ENCODE measurements at regions not wholly inside any gene's neighbourhood (a gene's known extent, or its start where the extent isn't known, plus 50 kb on each side); places are given as distances from the start of the nearest gene placed in this dataset.

- TF ChIP-seq CTCF (IDR thresholded peaks at IDR 0.05), result no peak
- no peak for DNase-seq (ENCODE audit: low spot score)
Measured at GRCh38 chr18:54696616-54697293, 105.7 kb downstream of the DYNAP start.

GRCh38 chr18:54700580-54700979 lies 109.5 kb downstream of the DYNAP start:
- Histone ChIP-seq H3K27me3 (no peaks in the 10 kb centered on the region), H3K4me3 (no peak overlapping the region), H3K36me3 (no peaks in the 10 kb centered on the region), H3K9me3 (no peaks in the 10 kb centered on the region), H3K4me1 (no peaks in the 10 kb centered on the region), H3K27ac (no peak overlapping the region)
- DNase-seq (ENCODE audit: low spot score), result no peak
- no peak for TF ChIP-seq CTCF (IDR thresholded peaks at IDR 0.05)

More at GRCh38 chr18:54696616-54697293, 105.7 kb downstream of the DYNAP start:
- Histone ChIP-seq H3K4me1 (no peaks in the 10 kb centered on the region), H3K9me3 (peaks cover 0 to 8% of the 10 kb centered on the region in 2 donors), H3K27me3 (no peaks in the 10 kb centered on the region), H3K27ac (no peak overlapping the region), H3K36me3 (no peaks in the 10 kb centered on the region), H3K4me3 (no peak overlapping the region)

GRCh38 chr18:54702686-54703085 lies 111.6 kb downstream of the DYNAP start:
- no peak for TF ChIP-seq CTCF (IDR thresholded peaks at IDR 0.05)
- Histone ChIP-seq H3K4me3 (no peak overlapping the region), H3K27me3 (no peaks in the 10 kb centered on the region), H3K36me3 (no peaks in the 10 kb centered on the region), H3K4me1 (no peaks in the 10 kb centered on the region), H3K27ac (no peak overlapping the region), H3K9me3 (no peaks in the 10 kb centered on the region)
- no peak for DNase-seq (ENCODE audit: low spot score)

- Histone ChIP-seq H3K4me1 (no peaks in the 10 kb centered on the region), H3K27me3 (no peaks in the 10 kb centered on the region), H3K4me3 (no peak overlapping the region), H3K9me3 (no peaks in the 10 kb centered on the region), H3K27ac (no peak overlapping the region), H3K36me3 (no peaks in the 10 kb centered on the region)
- no peak for DNase-seq (ENCODE audit: low spot score)
- no peak for TF ChIP-seq CTCF (IDR thresholded peaks at IDR 0.05)
Measured at GRCh38 chr18:54710074-54710899, 118.0 kb upstream of the RAB27B start.

- TF ChIP-seq CTCF (IDR thresholded peaks at IDR 0.05), result no peak
- Histone ChIP-seq H3K4me3 (no peak overlapping the region), H3K9me3 (no peaks in the 10 kb centered on the region)
Measured at GRCh38 chr18:54710900-54711281, 117.4 kb upstream of the RAB27B start.

More at GRCh38 chr18:54710900-54711281, 117.4 kb upstream of the RAB27B start:
- no peak for DNase-seq (ENCODE audit: low spot score)
- Histone ChIP-seq H3K36me3 (no peaks in the 10 kb centered on the region), H3K27me3 (no peaks in the 10 kb centered on the region), H3K27ac (no peak overlapping the region), H3K4me1 (no peaks in the 10 kb centered on the region)

Measured in right atrium auricular region (tissue), 2 donors.